Aorta (tissue), 5 donors: ENCODE measurements at regions not wholly inside any gene's neighbourhood (a gene's known extent, or its start where the extent isn't known, plus 50 kb on each side); places are given as distances from the start of the nearest gene placed in this dataset.

Experiments used
- ATAC-seq: fragments of 200-7000 bp; cut with Tn5 transposase; one replicate; pipeline ENCODE4 v1.9.1; 2022; ENCODE audit warnings: moderate library complexity; ENCODE audit not compliant: low FRiP score
- DNase-seq, 2 donors: peaks; one replicate each; pipeline ENCODE4 v3.0.0-alpha.2; 2020
- H3K27ac ChIP-seq, 2 donors: one replicate each; pipeline ENCODE4 v1.5.1; 2013; ENCODE audit warnings: low read length in 2 of 2, mild to moderate bottlenecking in 2 of 2, moderate library complexity in 2 of 2, control low read depth in 1 of 2, inconsistent platforms in 1 of 2, low read depth in 1 of 2
- H3K27me3 ChIP-seq, 2 donors: one replicate each; pipeline ENCODE4 v1.6.1; 2013; ENCODE audit warnings: control low read depth in 1 of 2, low read length in 1 of 2, mild to moderate bottlenecking in 1 of 2, moderate library complexity in 1 of 2; ENCODE audit not compliant: insufficient read depth in 2 of 2, control insufficient read depth in 1 of 2
- H3K36me3 ChIP-seq, 2 donors: one replicate each; pipeline ENCODE4 v1.6.1; 2013; ENCODE audit warnings: control low read depth in 1 of 2, low read length in 1 of 2, mild to moderate bottlenecking in 1 of 2; ENCODE audit not compliant: insufficient read depth in 2 of 2, control insufficient read depth in 1 of 2
- H3K4me1 ChIP-seq, 2 donors: one replicate each; pipeline ENCODE4 v1.6.1; 2013; ENCODE audit warnings: low read length in 2 of 2, control low read depth in 1 of 2, mild to moderate bottlenecking in 1 of 2, moderate library complexity in 1 of 2; ENCODE audit not compliant: insufficient read depth in 2 of 2, control insufficient read depth in 1 of 2
- H3K4me3 ChIP-seq, 2 donors: one replicate each; pipeline ENCODE4 v1.5.1; 2013; ENCODE audit warnings: low read length in 2 of 2, control low read depth in 1 of 2, mild to moderate bottlenecking in 1 of 2
- H3K9me3 ChIP-seq: one replicate; pipeline ENCODE4 v1.6.1; 2013; ENCODE audit warnings: mild to moderate bottlenecking, low read length; ENCODE audit not compliant: control insufficient read depth
- WGBS, 2 donors: extraction: QIAGEN DNeasy Blood & Tissue Kit; methylation state at CpG; one replicate each; pipeline ENCODE4 v1.1.7; 2013; 5-methylcytosine and 5-hydroxymethylcytosine counted together
- intact Hi-C, 2 donors: fragments of 100-400 bp; cut with DNase I; formaldehyde crosslinking; loops; one replicate each; pipeline versions ENCODE4 v1.14.2 to v1.15.0; 2022
- donor health status: healthy with polysubstance abuse.
- donor health status: Bipolar disorder and iron deficiency.
- donor health status: DM: no; HTN: no; CAD: no.
- donor health status: DM: no; HTN: no; CAD: no.
- donor health status: DM: yes; HTN: yes; CAD: no.

DNA sequence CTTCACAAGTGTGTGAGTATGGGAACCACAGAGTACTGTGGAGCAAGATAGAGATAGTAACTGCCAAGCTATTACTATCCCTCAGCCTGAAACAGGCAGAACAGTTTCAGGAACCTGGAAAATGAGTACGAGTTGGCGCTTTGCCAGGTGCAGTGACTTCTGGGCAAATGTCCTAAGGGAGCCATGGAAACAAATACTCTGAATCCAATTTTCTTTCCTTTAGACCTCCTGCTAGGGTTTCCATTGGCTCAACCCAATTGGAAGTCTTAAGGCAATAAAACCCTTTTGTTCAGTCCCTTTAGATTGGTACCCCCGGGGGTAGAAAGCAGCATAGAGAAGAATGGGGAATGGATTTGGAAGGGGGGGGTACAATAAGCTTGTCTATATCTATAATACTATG lies 205.0 kb upstream of the EPHA7 start:
- ATAC-seq: no peak
- no peaks in the 10 kb centered on the region for H3K27me3 ChIP-seq
- no peaks in the 10 kb centered on the region for H3K4me1 ChIP-seq
- no peak overlapping the region for H3K4me3 ChIP-seq
- no peaks in the 10 kb centered on the region for H3K36me3 ChIP-seq
- intact Hi-C loops: no loop called here
- peaks cover 1% of the 10 kb centered on the region for H3K9me3 ChIP-seq
- DNase-seq: no peak
- no peak overlapping the region for H3K27ac ChIP-seq
- 50 to 62% methylated on average over 3 of the region's 3 CpGs for WGBS, 2 donors

DNA sequence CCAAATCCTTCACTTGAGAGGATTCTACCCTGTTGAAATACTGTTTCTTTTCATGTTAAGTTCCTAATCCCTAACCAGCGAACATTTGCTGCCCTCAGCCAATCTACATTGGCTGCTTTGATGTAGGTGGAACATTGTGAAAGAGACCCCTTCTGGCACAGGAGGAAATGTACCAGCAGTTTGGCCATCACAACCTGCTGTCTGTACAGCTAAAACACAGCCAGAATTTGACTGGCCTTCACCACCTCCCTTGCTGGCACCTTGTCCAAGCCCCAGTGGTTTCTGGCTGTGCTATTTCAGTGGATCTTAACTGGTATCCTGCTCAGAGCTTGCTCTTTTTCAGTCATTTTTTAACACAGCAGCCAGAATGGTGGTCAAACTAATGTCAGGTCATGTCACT lies 202.1 kb upstream of the EPHA7 start:
- Histone ChIP-seq H3K36me3 (no peaks in the 10 kb centered on the region), H3K4me3 (no peak overlapping the region), H3K27me3 (no peaks in the 10 kb centered on the region), H3K27ac (no peak overlapping the region), H3K4me1 (no peaks in the 10 kb centered on the region), H3K9me3 (peaks cover 1% of the 10 kb centered on the region)
- 43 to 55% methylated on average over 1 of the region's 1 CpG for WGBS, 2 donors
- intact Hi-C loops: no loop called here
- no peak for ATAC-seq
- no peak for DNase-seq

DNA sequence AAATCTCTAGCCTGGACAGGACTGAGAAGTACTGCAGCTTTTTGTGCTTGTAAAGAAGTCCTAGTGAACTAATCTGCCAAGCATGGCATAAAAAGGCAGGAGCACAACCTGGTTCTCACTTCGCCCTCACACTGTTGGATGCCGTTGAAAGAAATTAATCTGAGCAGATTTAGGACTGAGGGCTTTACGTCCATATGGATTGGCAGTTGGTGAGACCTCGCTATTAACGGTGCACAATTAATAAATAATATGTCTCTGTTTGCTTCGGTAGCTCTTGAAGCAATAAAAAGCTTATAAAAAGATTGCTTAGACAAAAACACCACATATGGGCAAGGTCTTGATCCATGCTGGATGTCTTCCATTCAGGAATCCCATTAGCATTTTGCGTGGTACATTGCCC lies 185.6 kb upstream of the EPHA7 start:
- no peaks in the 10 kb centered on the region for H3K36me3 ChIP-seq
- H3K4me1 ChIP-seq: no peaks in the 10 kb centered on the region
- 87 to 90% methylated on average over 7 of the region's 7 CpGs for WGBS, 2 donors
- no peak for ATAC-seq
- H3K27me3 ChIP-seq: no peaks in the 10 kb centered on the region
- intact Hi-C loops: no loop called here
- peaks cover 1% of the 10 kb centered on the region for H3K9me3 ChIP-seq
- no peak for DNase-seq
- H3K4me3 ChIP-seq: no peak overlapping the region
- no peak overlapping the region for H3K27ac ChIP-seq

DNA sequence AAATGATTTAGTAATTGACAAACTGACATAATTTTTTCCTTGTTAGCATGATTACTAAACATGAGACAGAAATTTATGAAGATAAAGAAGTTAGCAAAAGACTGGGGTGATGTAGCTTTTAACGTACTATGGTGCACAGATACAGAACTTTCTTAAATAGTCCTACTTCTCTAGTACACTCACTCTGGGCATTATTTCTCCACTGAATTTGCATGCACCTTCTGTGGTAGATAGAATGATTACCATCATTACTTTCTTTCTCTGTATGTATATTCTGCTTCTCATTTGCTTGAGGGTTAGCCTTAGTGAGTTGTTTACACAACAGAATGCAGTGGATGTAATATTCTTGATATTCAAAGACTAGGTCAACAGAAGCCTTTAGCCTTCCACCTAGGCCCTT lies 173.1 kb upstream of the EPHA7 start:
- H3K36me3 ChIP-seq: no peaks in the 10 kb centered on the region
- DNase-seq: no peak
- H3K27ac ChIP-seq: no peak overlapping the region
- no peaks in the 10 kb centered on the region for H3K9me3 ChIP-seq
- H3K4me1 ChIP-seq: no peaks in the 10 kb centered on the region
- H3K27me3 ChIP-seq: no peaks in the 10 kb centered on the region
- no peak for ATAC-seq
- no peak overlapping the region for H3K4me3 ChIP-seq
- WGBS, 2 donors: 92 to 97% methylated on average over 1 of the region's 1 CpG
- intact Hi-C loops: no loop called here

DNA sequence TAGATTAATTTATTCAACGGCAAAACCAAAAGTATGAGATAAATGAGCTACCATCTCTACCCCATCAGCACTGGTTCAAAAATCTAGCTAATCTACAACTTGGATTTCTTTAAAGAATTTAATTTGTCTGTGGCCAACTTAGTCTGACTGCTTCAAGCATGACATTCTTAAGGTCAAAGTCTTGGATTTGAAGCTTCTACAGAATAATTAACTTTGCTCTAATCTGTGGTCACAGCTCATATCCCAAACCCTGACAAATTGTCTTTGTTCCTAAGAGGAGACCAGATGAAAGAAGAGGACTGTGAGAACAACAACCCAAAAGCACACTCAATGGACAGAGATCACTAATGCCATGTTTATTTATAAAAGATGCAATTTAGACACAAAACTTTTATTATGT lies 166.9 kb upstream of the EPHA7 start:
- 69 to 76% methylated on average over 1 of the region's 1 CpG for WGBS, 2 donors
- Histone ChIP-seq H3K4me3 (no peak overlapping the region), H3K9me3 (no peaks in the 10 kb centered on the region), H3K4me1 (no peaks in the 10 kb centered on the region), H3K27me3 (no peaks in the 10 kb centered on the region), H3K36me3 (no peaks in the 10 kb centered on the region), H3K27ac (no peak overlapping the region)
- intact Hi-C loops: no loop called here
- ATAC-seq: no peak
- DNase-seq: no peak

DNA sequence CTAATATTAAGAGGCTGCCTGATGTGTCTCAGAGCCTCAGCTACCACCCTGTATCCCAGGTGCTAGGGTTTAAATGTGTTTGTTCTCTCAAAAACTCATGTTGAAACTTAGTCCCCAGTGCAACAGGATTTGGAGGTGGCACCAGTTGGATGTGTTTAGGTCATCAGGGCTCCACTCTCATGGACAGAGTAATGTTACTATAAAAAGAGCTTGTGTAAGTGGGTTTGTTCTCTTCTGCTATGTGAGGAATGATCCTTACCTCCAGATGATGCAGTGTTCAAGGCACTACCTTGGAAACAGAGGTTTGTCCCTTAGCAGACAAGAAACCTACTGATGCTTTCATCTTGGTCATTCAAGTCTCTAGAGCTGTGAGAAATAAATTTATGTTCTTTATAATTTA lies 164.9 kb upstream of the EPHA7 start:
- H3K9me3 ChIP-seq: no peaks in the 10 kb centered on the region
- no peak for DNase-seq
- H3K4me3 ChIP-seq: no peak overlapping the region
- ATAC-seq: no peak
- intact Hi-C loops: no loop called here
- H3K27me3 ChIP-seq: no peaks in the 10 kb centered on the region
- no peak overlapping the region for H3K27ac ChIP-seq
- no peaks in the 10 kb centered on the region for H3K4me1 ChIP-seq
- H3K36me3 ChIP-seq: no peaks in the 10 kb centered on the region

DNA sequence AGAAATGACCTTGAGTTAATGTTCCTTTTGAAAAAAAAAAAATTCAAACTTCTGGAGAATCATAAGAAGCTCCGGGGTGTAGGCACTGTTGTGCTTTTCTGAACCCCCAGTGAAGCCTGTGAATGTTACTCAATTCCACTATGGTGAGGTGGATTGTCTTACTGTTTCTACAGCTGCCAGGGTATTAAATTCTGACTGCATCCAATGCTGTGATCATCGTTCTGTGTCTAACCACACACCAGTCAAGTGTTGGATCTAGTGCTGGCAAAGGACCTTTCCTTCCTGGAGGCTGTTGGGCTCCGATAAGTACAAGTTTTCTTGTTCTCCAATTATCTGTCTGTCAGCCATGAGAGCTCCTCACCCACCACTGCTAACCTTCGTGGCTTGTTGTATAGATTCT lies 162.0 kb upstream of the EPHA7 start:
- Histone ChIP-seq H3K27me3 (no peaks in the 10 kb centered on the region), H3K4me3 (no peak overlapping the region), H3K4me1 (no peaks in the 10 kb centered on the region), H3K27ac (no peak overlapping the region), H3K36me3 (no peaks in the 10 kb centered on the region), H3K9me3 (no peaks in the 10 kb centered on the region)
- intact Hi-C loops: no loop called here
- WGBS, 2 donors: 78 to 80% methylated on average over 4 of the region's 4 CpGs
- DNase-seq: no peak
- ATAC-seq: no peak

DNA sequence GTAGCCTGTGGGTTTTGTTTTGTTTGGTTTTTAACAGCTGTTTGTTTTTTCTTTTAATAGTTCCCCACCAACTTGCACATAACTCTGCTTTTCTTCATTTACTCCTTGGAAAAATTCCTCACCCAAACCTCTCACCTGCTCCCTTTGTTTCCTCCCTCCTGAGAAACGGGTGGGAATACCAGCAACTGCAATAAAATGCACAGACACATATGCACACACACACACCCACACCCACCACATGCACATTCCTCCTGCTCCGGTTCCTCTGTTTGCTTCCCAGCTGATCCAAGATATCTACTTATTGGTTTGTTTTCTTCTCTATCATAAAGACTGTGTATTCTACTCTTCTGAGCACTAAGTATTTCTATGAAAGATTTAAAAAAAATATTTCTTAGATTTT lies 161.1 kb upstream of the EPHA7 start:
- Histone ChIP-seq H3K27ac (no peak overlapping the region), H3K36me3 (no peaks in the 10 kb centered on the region), H3K9me3 (no peaks in the 10 kb centered on the region), H3K27me3 (no peaks in the 10 kb centered on the region), H3K4me1 (no peaks in the 10 kb centered on the region), H3K4me3 (no peak overlapping the region)
- intact Hi-C loops: no loop called here
- WGBS, 2 donors: 18 to 24% methylated on average over 2 of the region's 2 CpGs
- no peak for DNase-seq
- no peak for ATAC-seq

DNA sequence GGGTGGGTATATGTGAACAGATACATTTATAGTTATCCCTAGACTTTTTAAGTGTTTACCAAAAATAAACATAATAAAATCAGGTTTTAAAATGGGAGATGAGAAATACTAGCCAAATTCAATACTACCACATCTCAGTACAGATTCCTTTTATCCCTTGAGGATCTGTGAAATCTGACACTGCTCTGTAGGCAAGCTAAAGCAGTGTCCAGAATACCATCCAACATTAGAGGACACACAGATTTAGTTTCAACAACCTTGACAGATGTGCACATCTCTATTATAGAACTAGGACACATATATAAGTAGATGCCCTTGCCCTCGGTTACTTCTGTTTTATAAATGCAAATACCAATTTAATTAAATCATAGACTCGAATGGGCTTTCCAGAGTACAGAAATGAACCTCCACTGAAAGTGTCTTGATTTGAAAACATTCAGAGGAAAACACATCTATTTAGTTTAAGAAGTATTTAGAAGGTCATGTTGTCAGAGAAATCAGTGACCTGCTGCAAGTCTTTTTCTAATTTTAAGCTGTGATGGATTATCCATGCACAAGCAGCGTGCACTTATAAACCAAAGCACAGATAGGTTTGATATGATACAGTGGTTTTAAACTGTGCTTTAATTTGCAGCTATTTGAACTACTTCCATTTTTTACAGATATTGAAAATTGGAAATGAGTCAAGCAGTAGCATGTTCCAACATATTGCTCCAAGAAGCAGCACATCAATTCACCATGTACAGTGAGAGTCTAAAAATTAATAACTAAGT lies 156.3 kb upstream of the EPHA7 start:
- DNase-seq: no peak
- H3K4me3 ChIP-seq: no peak overlapping the region
- no peaks in the 10 kb centered on the region for H3K36me3 ChIP-seq
- ATAC-seq: no peak
- no peak overlapping the region for H3K27ac ChIP-seq
- H3K4me1 ChIP-seq: no peaks in the 10 kb centered on the region
- H3K27me3 ChIP-seq: no peaks in the 10 kb centered on the region
- intact Hi-C loops: no loop called here
- H3K9me3 ChIP-seq: no peaks in the 10 kb centered on the region
- WGBS, 2 donors: 49 to 50% methylated on average over 3 of the region's 3 CpGs
